Karpas-422 (cell line): ENCODE measurements at regions not wholly inside any gene's neighbourhood (a gene's known extent, or its start where the extent isn't known, plus 50 kb on each side); places are given as distances from the start of the nearest gene placed in this dataset.

ENCODE experiments used
- DNase-seq: peaks from one replicate; pipeline ENCODE4 v3.0.0-alpha.2; 2015
- H2AFZ ChIP-seq: fragments of 200-600 bp; sonication (generic); 2 replicates; pipeline ENCODE4 v1.6.1; 2014; ENCODE audit warnings: antibody characterized with exemption, low read length, mixed read lengths
- H3K27ac ChIP-seq: fragments of 200-600 bp; sonication (generic); 2 replicates; pipeline ENCODE4 v1.5.1; 2014; ENCODE audit warnings: mild to moderate bottlenecking, low read length, moderate library complexity
- H3K27me3 ChIP-seq: fragments of 200-600 bp; sonication (generic); 2 replicates; pipeline ENCODE4 v1.6.1; 2014; ENCODE audit warnings: low read length, mixed read lengths
- H3K36me3 ChIP-seq: fragments of 200-600 bp; sonication (generic); 2 replicates; pipeline ENCODE4 v1.6.1; 2014; ENCODE audit warnings: low read length, mixed read lengths; ENCODE audit not compliant: insufficient read depth
- H3K4me1 ChIP-seq: fragments of 200-600 bp; sonication (generic); 2 replicates; pipeline ENCODE4 v1.6.1; 2014; ENCODE audit warnings: mild to moderate bottlenecking, low read length, mixed read lengths
- H3K4me2 ChIP-seq: fragments of 200-600 bp; sonication (generic); 2 replicates; pipeline ENCODE4 v1.6.1; 2014; ENCODE audit warnings: low read length, low read depth, mild to moderate bottlenecking; ENCODE audit not compliant: poor library complexity, severe bottlenecking
- H3K4me3 ChIP-seq: fragments of 200-600 bp; sonication (generic); 2 replicates; pipeline ENCODE4 v1.5.1; 2014; ENCODE audit warnings: mild to moderate bottlenecking, antibody characterized with exemption, low read length, mixed read lengths
- H3K79me2 ChIP-seq: fragments of 200-600 bp; sonication (generic); 2 replicates; pipeline ENCODE4 v1.6.1; 2014; ENCODE audit warnings: mild to moderate bottlenecking, low read length, mixed read lengths
- H3K9ac ChIP-seq: fragments of 200-600 bp; sonication (generic); 2 replicates; pipeline ENCODE4 v1.6.0; 2014; ENCODE audit warnings: low read length
- H3K9me2 ChIP-seq: fragments of 200-600 bp; sonication (generic), shearing (Covaris generic); replicated peaks from 2 replicates; pipeline ENCODE4 v1.6.0; 2014; ENCODE audit warnings: mild to moderate bottlenecking, low read length, moderate library complexity; ENCODE audit not compliant: insufficient read depth
- H3K9me3 ChIP-seq: fragments of 300-700, 200-600 bp; sonication (generic); 2 replicates; pipeline ENCODE4 v1.6.1; 2014; ENCODE audit warnings: low read length, mixed read lengths
- H4K20me1 ChIP-seq: fragments of 200-600 bp; sonication (generic); 2 replicates; pipeline ENCODE4 v1.6.1; 2014; ENCODE audit warnings: mild to moderate bottlenecking, antibody characterized with exemption, low read length, low read depth; ENCODE audit not compliant: insufficient read depth

DNA sequence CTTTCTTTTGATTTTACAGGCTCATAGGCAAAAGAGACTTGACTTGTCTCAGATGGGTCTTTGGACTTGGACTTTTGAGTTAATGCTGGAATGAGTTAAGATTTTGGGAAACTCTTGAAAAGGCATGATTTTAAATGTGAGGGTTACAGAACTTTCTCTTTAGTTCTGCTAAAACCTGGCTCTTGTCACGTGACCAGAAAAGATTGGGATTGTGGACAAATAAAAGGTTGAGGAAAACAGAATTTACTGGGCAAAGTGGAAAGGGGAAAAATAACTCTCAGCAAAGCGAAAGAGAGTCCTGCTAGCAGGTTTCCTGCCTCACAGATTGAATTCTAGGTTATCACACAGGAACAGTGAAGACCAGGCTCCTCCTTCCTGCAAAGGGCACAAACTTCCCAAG, 114.0 kb downstream of the SPANXN4 start:
- Histone ChIP-seq H3K79me2 (no peaks in the 10 kb centered on the region), H3K4me2 (no peak overlapping the region), H3K27ac (no peak overlapping the region)

GRCh38 chrX:143121477-143121876, 95.7 kb downstream of the SPANXN4 start:
- no peaks in the 10 kb centered on the region for H3K4me1 ChIP-seq
- H3K27ac ChIP-seq: no peak overlapping the region
- no peaks in the 10 kb centered on the region for H3K27me3 ChIP-seq
- no peaks in the 10 kb centered on the region for H3K9me2 ChIP-seq
- H3K36me3 ChIP-seq: no peaks in the 10 kb centered on the region
- H3K4me2 ChIP-seq: no peak overlapping the region
- no peak overlapping the region for H2AFZ ChIP-seq
- H3K79me2 ChIP-seq: no peaks in the 10 kb centered on the region
- no peak overlapping the region for H3K4me3 ChIP-seq
- no peak overlapping the region for H3K9ac ChIP-seq
- DNase-seq: no peak
- no peaks in the 10 kb centered on the region for H4K20me1 ChIP-seq
- H3K9me3 ChIP-seq: peaks cover 12% of the 10 kb centered on the region

More for the DNA sequence above, 114.0 kb downstream of the SPANXN4 start:
- DNase-seq: no peak
- Histone ChIP-seq H3K4me1 (no peaks in the 10 kb centered on the region), H4K20me1 (no peaks in the 10 kb centered on the region), H3K9ac (no peak overlapping the region), H3K27me3 (no peaks in the 10 kb centered on the region), H3K36me3 (no peaks in the 10 kb centered on the region), H3K4me3 (no peak overlapping the region), H3K9me3 (peaks cover 35% of the 10 kb centered on the region), H2AFZ (no peak overlapping the region), H3K9me2 (no peaks in the 10 kb centered on the region)

DNA sequence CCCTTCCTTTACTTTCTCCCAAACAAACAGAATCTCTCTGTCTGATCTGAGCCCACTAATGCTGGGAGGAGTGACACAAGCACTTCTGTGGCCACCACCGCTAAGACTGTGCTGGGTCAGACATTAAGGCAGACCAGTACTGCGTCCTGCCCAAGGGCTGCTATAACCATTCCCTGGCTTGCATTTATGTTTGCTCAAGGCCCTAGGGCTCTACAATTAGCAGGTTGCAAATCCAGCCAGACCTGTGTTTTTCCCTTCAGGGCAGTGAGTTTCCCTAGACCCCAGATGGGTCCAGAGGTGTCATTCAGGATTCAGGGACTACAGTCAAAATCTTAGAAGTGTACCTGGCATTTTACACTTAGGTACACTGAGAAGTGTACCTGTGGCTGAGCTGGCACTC, 89.7 kb downstream of the SPANXN4 start:
- Histone ChIP-seq H4K20me1 (no peaks in the 10 kb centered on the region), H2AFZ (no peak overlapping the region), H3K27ac (no peak overlapping the region), H3K4me3 (no peak overlapping the region), H3K79me2 (no peaks in the 10 kb centered on the region), H3K9ac (no peak overlapping the region), H3K9me3 (peaks cover 18% of the 10 kb centered on the region), H3K27me3 (no peaks in the 10 kb centered on the region), H3K4me2 (no peak overlapping the region), H3K4me1 (no peaks in the 10 kb centered on the region), H3K36me3 (no peaks in the 10 kb centered on the region), H3K9me2 (no peaks in the 10 kb centered on the region)
- no peak for DNase-seq

DNA sequence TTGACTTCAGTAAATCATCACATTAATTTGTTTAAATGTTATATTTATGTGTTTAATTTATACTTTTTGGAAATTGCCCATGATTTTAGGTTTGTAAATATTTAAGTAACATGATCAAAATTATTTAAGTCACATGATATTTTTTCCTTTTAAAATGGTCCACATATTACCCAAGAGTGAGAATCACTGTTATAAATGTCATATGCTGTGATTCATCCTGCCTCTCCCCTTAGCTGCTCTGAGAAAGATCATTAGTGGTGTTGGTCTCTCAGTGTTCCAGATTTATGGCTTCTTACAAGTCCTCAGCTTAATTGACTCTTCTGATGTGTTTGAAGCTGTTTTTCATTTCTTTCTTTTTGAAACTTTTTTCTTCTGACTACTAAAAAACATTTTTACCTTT, 70.1 kb downstream of the SPANXN4 start:
- Histone ChIP-seq H3K27me3 (no peaks in the 10 kb centered on the region), H3K9me2 (no peaks in the 10 kb centered on the region), H3K79me2 (no peaks in the 10 kb centered on the region), H3K4me1 (no peaks in the 10 kb centered on the region), H4K20me1 (no peaks in the 10 kb centered on the region), H3K27ac (no peak overlapping the region), H3K36me3 (no peaks in the 10 kb centered on the region), H2AFZ (no peak overlapping the region), H3K9me3 (peaks cover 16% of the 10 kb centered on the region; the same call in 1 of the 2 replicates), H3K4me3 (no peak overlapping the region), H3K9ac (no peak overlapping the region), H3K4me2 (no peak overlapping the region)
- no peak for DNase-seq

GRCh38 chrX:143095321-143095720, 69.6 kb downstream of the SPANXN4 start:
- DNase-seq: no peak
- no peaks in the 10 kb centered on the region for H3K36me3 ChIP-seq
- no peak overlapping the region for H2AFZ ChIP-seq
- H3K4me1 ChIP-seq: no peaks in the 10 kb centered on the region
- no peak overlapping the region for H3K27ac ChIP-seq
- H3K4me2 ChIP-seq: no peak overlapping the region
- no peaks in the 10 kb centered on the region for H3K9me2 ChIP-seq
- H3K4me3 ChIP-seq: no peak overlapping the region
- H3K27me3 ChIP-seq: no peaks in the 10 kb centered on the region
- H3K79me2 ChIP-seq: no peaks in the 10 kb centered on the region
- H4K20me1 ChIP-seq: no peaks in the 10 kb centered on the region
- H3K9ac ChIP-seq: no peak overlapping the region
- peaks cover 18% of the 10 kb centered on the region; the same call in 1 of the 2 replicates for H3K9me3 ChIP-seq

- no peak overlapping the region for H3K4me3 ChIP-seq
- no peaks in the 10 kb centered on the region for H3K36me3 ChIP-seq
- H3K4me2 ChIP-seq: no peak overlapping the region
- H4K20me1 ChIP-seq: no peaks in the 10 kb centered on the region
- no peaks in the 10 kb centered on the region for H3K27me3 ChIP-seq
- H3K9me2 ChIP-seq: no peaks in the 10 kb centered on the region
- H3K9ac ChIP-seq: no peak overlapping the region
- H2AFZ ChIP-seq: no peak overlapping the region
- peaks cover 22% of the 10 kb centered on the region; the same call in 1 of the 2 replicates for H3K9me3 ChIP-seq
- H3K27ac ChIP-seq: no peak overlapping the region
- DNase-seq: no peak
- H3K79me2 ChIP-seq: no peaks in the 10 kb centered on the region
- H3K4me1 ChIP-seq: no peaks in the 10 kb centered on the region
These were observed 68.8 kb downstream of the SPANXN4 start for GRCh38 chrX:143094417-143095023.
